ENCODE measurements at regions not wholly inside any gene's neighbourhood (a gene's known extent, or its start where the extent isn't known, plus 50 kb on each side); places are given as distances from the start of the nearest gene placed in this dataset.

DNA sequence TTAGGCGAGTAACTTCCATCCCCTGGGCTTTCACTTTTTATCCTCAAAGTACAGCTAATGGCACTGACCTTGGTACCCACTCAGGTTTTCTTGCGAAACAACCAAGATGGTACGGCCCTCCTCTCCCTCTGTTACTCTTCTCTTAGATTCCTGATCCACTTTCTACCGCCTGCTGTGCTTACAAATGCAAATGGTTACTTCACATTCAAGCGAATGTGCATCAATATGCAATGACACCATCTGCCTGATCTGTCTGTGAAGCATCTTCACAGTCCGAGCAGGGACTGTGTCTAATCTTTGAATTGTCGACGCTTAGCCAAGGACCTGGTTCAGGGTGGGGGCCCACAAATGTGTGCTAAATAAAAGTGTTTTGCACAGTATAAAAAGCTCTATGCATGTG is 112.2 kb downstream of the TRIB2 start:
- DNase-seq, result no peak

GRCh38 chr2:12831016-12831415 is 114.3 kb downstream of the TRIB2 start:
- no peak for DNase-seq

DNA sequence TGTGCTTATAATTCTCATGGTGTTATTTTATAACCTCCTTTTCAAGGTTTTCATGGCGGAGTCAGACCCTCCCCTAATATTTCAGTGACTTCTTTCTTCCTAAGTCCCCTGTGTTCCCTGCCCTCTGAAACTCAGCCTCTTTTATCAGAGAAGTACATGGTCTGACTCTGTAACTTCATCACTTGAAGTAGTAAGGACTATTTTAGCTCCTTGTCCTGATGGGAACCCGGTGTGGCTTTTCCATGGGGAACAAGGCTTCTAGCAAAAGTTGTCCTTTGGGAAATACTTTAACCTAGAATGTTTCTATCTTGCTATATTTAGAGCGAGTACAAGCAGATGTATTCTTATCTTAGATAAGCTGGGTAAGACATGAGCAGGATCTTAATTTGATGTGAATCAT is 117.5 kb downstream of the TRIB2 start:
- no peak for DNase-seq

- DNase-seq, result no peak
Observed at GRCh38 chr2:12835733-12836132, 119.0 kb downstream of the TRIB2 start.

DNA sequence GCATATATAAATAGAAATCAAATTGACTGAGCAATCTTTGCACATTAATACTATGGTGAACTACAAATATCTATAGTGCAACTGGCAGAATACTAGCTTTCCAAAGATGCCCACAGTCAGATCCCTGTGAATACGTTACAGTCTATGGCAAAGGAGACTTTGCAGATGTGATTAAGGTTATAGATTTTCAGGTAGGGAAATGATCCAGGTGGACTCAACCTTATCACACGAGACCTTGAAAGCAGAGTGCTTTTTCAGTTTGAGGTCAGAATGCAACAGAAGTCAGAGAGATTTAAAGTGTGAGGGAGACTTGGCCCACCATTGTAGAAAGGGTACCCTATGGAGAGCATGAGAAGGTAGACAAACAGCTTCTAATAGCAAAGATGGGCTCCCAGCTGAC is 122.6 kb downstream of the TRIB2 start:
- DNase-seq, result no peak

- no peak for DNase-seq
Observed at GRCh38 chr2:12841021-12841420, 124.3 kb downstream of the TRIB2 start.

DNA sequence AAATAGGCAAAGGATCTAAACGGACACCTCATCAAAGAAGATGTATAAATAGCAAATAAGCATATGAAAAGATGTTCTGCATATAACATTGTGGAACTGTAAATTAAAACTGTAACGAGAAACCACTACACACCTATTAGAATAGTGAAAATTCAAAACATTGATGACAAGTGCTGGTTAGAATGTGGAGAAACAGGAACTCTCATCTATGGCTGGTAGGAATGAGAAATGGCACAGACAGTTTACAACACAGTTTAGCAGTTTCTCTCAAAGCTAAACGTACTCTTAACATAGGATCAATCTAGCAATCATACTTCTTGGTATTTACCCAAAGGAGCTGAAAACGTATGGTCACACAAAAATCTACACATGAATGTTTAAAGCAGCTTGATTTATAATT is 126.2 kb downstream of the TRIB2 start:
- no peak for DNase-seq

GRCh38 chr2:12844511-12844910 is 127.8 kb downstream of the TRIB2 start:
- DNase-seq, result no peak

DNA sequence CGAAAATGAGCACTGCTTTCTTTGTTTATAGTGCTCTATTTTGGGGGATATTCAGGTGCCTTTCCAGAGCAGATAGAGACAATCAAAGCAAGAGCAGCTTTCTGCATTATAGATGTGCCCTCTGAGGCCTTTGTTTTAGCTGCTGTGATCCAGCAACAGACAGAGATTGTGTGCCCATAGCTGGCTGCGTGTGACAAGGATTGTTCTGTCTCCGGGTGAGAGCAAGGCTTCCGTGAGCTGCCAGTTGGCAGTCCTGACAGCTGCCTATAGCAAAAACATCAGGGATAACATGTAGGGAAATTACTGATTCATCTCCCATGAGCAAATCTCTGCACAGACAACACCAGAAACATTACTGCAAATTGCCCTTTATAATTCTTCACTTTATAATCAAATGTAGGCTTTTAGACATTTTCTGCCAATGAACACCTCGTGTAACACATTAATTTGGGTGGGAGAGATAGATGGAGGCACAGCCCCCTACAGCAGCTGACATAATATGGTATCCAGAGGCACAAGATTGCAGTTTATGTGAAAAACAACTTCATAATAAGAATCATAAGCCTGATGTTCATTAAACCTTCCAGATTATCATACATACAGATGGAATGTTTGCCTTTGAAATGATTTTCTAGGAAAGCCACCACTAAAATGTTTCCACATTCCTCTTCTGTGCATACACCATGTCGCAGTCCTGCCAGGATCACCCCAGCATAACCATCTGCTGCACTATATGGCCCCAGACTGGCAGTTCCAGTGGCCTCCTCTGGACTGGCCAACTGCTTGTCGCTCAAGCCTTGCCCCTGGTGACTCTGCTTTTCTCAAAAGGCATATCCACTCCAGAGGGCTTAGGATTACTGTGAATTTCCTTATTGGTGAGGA is 131.2 kb downstream of the TRIB2 start:
- no peak for DNase-seq

GRCh38 chr2:12852135-12852534 is 135.4 kb downstream of the TRIB2 start:
- no peak for DNase-seq

DNA sequence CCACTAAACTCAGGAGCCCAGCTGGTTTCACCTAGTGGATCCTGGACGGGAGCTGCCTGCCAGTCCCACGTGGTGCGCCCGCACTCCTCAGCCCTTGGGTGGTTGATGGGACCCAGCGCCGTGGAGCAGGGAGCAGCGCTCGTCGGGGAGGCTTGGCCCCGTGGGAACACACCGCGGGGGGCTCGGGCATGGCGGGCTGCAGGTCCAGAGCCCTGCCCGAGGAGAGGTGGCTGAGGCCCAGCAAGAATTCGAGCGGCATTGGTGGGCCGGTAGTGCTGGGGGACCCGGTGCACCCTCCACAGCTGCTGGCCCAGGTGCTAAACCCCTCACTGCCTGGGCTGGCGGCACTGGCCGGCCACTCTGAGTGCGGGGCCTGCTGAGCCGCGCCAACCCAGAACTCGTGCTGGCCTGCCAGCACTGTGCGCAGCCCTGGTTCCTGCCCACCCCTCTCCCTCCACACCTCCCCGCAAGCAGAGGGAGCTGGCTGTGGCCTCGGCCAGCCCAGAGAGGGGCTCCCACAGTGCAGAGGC is 137.3 kb downstream of the TRIB2 start:
- DNase-seq, result no peak

GRCh38 chr2:12855508-12855907 is 138.8 kb downstream of the TRIB2 start:
- no peak for DNase-seq

GRCh38 chr2:12856934-12857601 is 140.3 kb downstream of the TRIB2 start:
- no peak for DNase-seq

DNA sequence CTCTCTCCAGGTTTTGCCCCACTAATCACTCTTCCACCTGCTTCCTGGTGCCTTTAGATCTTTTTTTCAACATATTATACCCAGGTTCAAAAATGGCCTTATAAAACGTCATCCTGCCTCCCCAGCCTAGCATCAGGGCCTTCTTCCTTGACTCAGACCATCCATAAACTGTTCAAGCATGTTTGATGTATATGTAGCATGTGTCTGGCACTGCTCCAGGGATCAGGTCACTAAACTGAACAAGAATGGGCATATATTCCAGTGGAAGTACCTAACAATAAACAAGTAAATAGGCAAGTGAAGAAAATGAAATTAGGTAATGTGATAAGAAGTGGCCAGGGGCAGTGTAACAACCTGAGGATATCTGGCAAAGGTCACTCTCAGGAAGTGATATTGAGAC is 141.2 kb downstream of the TRIB2 start:
- no peak for DNase-seq

DNA sequence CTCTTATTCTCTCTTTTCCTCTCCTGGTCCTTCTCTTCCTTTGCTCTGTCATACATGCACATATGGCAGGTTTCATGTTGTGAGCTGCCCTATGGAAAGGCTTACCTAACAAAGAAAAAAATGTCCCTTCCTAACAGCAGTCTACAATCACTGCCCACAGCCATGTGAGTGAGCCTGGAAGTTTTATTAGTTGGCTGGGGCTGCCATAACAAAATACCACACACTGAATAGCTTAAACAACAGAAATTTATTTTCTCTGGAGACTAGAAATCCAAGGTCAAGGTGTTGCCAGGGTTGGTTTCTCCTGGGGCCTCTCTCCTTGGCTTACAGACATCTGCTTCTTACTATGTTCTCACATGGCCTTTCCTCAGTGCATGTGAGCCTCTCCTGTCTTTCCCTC is 142.1 kb downstream of the TRIB2 start:
- no peak for DNase-seq

DNA sequence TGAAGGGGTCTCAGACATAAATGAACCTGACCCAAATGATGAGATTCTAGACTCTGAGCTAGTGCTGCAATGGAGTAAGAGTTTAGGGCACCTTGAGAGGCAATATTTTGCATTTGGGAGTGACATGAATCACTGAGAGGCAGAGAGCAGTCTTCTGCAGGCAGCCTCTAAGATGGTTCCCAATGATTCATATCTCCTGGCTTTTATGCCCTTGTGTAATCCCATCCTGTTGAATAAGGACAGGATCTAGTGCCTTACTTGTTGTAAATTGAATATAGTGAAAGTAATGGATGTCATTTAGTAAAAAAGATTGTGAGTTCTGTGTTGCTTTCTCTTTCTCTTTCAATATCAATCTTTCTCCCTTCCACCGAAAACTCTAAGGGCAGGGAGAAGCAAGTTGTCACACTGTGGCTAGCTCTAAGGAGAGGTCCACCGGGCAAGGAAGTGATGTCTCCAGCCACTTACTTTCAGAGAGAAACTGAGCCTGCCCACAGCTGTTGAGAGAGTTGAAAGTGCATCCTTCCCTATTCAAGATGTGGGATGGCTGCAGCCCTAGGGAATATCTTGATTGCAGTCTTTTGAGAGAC is 144.7 kb downstream of the TRIB2 start:
- no peak for DNase-seq

DNA sequence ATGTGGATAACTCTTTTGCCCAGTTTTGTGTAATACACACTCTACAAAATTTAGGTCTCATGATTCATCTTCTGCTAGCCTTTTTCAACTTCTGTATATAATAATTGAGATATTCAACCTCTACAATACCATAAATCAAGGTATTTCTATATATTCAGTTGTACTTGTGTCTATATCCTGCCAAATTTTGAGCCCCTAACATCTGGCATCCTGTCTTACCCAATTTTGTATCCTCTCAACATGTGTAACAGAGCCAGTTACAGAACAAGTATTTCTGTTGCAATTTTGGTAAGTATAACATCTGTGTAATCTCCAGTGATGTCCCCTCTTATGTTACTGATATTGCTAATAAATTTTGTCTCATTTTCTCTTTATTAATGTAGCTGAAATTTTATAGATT is 145.8 kb downstream of the TRIB2 start:
- no peak for DNase-seq

DNA sequence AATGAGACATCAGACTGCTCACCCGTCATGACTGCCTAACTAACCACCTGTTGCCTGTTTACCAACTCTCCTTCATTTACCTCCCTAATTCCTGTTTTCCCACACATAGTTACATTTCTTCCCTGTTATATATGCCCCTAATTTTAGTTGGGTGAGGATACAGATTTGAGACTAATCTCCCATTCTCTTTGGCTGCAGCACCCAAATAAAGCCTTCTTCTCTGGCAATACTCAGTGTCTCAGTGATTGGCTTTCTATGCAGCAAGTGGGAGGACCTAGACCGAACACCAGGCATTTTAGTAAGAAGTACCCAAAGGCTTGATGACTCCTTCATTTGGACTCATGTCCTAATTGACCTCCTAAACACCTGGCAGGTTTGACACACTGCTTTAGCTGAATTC is 147.2 kb downstream of the TRIB2 start:
- no peak for DNase-seq

DNA sequence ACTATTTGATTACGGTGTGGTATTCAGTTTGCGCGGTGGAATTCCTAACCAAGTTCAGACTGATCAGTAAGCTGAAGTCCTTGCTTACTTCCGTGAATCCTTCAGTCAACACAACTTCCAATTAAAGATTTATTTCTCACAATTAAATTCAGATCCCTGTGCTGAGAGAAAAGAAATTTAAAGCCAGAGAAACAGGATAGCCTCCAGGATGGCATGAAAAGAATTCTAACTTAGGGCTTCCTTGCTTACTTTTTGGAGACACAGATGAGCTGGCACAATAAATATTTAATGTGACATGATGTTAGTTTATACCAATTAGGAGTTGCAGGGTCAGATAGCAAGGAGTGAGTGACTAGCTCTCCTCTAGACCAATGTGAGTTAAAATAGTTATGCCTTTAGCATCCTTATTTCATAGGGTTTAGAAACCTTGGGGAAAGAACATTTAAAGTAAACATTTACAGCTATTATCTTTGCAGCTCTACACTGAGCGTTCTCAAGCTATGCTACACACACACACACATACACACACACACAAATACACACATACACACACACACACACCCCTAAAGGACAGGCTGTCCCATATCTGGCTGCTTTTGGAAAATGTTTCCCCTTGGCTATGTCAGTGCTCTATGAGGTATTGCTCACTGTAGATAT is 151.0 kb downstream of the TRIB2 start:
- DNase-seq, result no peak

GRCh38 chr2:12870692-12871091 is 154.0 kb downstream of the TRIB2 start:
- DNase-seq, result no peak

GRCh38 chr2:12871694-12872315 is 155.1 kb downstream of the TRIB2 start:
- DNase-seq, result no peak

DNA sequence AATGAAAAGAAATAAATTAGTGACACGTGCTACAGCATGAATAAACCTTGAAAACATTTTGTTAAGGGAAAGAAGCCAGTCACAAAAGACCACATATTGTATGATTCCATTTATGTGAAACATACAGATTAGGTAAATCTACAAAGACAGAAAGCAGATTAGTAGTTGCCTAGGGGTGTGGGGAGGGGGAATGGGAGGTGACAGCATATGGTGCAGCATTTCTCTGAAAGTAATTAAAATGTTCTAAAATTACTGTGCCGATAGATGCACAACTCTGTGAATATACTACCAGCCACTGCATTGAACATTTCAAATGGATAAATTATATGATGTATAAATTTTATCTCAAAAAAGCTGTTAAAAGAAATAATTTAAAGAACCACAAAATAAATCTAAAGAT is 161.0 kb downstream of the TRIB2 start:
- DNase-seq, result no peak

Data from right kidney (tissue), 1 donor.